Lower leg skin (tissue), 3 donors: ENCODE measurements at regions not wholly inside any gene's neighbourhood (a gene's known extent, or its start where the extent isn't known, plus 50 kb on each side); places are given as distances from the start of the nearest gene placed in this dataset.

Experiments used
- CTCF ChIP-seq, 3 donors: fragments of 450-650 bp; IDR thresholded peaks; one replicate each; pipeline ENCODE4 v1.5.1; 2016; ENCODE audit warnings: antibody characterized with exemption in 3 of 3, mild to moderate bottlenecking in 3 of 3, moderate library complexity in 2 of 3
- POLR2A ChIP-seq, 2 donors: fragments of 450-650 bp; IDR thresholded peaks; one replicate each; pipeline ENCODE4 v1.6.1; 2016 to 2017; ENCODE audit warnings: antibody characterized with exemption in 2 of 2, mild to moderate bottlenecking in 1 of 2, moderate library complexity in 1 of 2

GRCh38 chr3:137325170-137325569 lies 367.4 kb downstream of the IL20RB start:
- TF ChIP-seq CTCF (IDR thresholded peaks at IDR 0.05) (no peak), POLR2A (IDR thresholded peaks at IDR 0.05) (no peak)
